Forelimb muscle (tissue), 1 donor: ENCODE measurements at regions not wholly inside any gene's neighbourhood (a gene's known extent, or its start where the extent isn't known, plus 50 kb on each side); places are given as distances from the start of the nearest gene placed in this dataset.
"Not testable (repeated sequence)": the region's sequence is repeated elsewhere in the genome, so short reads cannot be mapped to it uniquely, and the experiment has no call there.

Source experiments
- DNase-seq: peaks from one replicate; pipeline ENCODE4 v3.0.0-alpha.2; 2013; ENCODE audit warnings: low read depth

GRCh38 chr12:58419905-58420304 is 478.5 kb downstream of the ATP23 start:
- DNase-seq, result peak; percentile 45

- peak; percentile 45 for DNase-seq
Measured at GRCh38 chr12:58420503-58420902, 479.1 kb downstream of the ATP23 start.

GRCh38 chr12:58421990-58422389 is 480.6 kb downstream of the ATP23 start:
- DNase-seq, result no peak

- DNase-seq, result no peak
Measured at GRCh38 chr12:58424735-58425392, 483.5 kb downstream of the ATP23 start.

GRCh38 chr12:58425481-58426392 is 484.4 kb downstream of the ATP23 start:
- no peak for DNase-seq

GRCh38 chr12:58426437-58426836 is 485.1 kb downstream of the ATP23 start:
- DNase-seq, result not testable (repeated sequence)

- no peak for DNase-seq
Measured at GRCh38 chr12:58433959-58434358, 486.3 kb downstream of the LRIG3 start.

- no peak for DNase-seq
Measured at GRCh38 chr12:58434726-58435125, 485.6 kb downstream of the LRIG3 start.

- no peak for DNase-seq
Measured at GRCh38 chr12:58435647-58436046, 484.7 kb downstream of the LRIG3 start.

GRCh38 chr12:58441483-58441882 is 478.8 kb downstream of the LRIG3 start:
- no peak for DNase-seq

- DNase-seq, result no peak
Measured at GRCh38 chr12:58443273-58443980, 476.9 kb downstream of the LRIG3 start.

GRCh38 chr12:58443981-58444371 is 476.3 kb downstream of the LRIG3 start:
- DNase-seq, result no peak

- DNase-seq, result no peak
Measured at GRCh38 chr12:58450868-58451482, 469.3 kb downstream of the LRIG3 start.

- DNase-seq, result no peak
Measured at GRCh38 chr12:58452546-58452945, 467.8 kb downstream of the LRIG3 start.

- DNase-seq, result no peak
Measured at GRCh38 chr12:58453306-58453705, 467.0 kb downstream of the LRIG3 start.

- no peak for DNase-seq
Measured at GRCh38 chr12:58455136-58455535, 465.2 kb downstream of the LRIG3 start.

GRCh38 chr12:58458102-58458501 is 462.2 kb downstream of the LRIG3 start:
- DNase-seq, result no peak

GRCh38 chr12:58459191-58459590 is 461.1 kb downstream of the LRIG3 start:
- DNase-seq, result no peak

GRCh38 chr12:58463051-58463450 is 457.3 kb downstream of the LRIG3 start:
- no peak for DNase-seq

- DNase-seq, result no peak
Measured at GRCh38 chr12:58465418-58465817, 454.9 kb downstream of the LRIG3 start.

- no peak for DNase-seq
Measured at GRCh38 chr12:58470266-58471010, 449.9 kb downstream of the LRIG3 start.
